C4-2B (cell line): ENCODE measurements at regions not wholly inside any gene's neighbourhood (a gene's known extent, or its start where the extent isn't known, plus 50 kb on each side); places are given as distances from the start of the nearest gene placed in this dataset.

ENCODE experiments used
- CTCF ChIP-seq: fragments of 450-650 bp; conservative IDR thresholded peaks from 2 replicates; pipeline ENCODE4 v1.5.1; 2017; ENCODE audit warnings: mild to moderate bottlenecking
- ZFX ChIP-seq: fragments of 450-650 bp; IDR thresholded peaks from 2 replicates; pipeline ENCODE4 v1.6.1; 2017

DNA sequence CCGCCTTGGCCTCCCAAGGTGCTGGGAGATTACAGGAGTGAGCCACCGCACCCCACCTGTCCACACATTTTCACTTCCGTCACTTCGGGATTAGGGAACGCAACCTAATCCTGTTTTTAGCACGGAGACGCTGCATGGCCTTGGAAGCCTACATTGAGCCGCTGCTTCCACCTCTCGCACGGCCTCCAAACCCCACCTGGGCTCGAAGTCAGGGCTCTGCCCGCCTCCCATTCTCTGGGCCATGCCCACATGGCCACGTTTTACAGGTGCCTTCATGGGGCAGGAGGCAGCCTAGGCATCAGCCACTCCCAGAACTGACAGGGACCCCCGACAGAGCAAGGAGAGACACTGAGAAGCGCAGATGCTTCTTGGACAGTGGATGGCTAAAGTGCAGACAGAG, 100.6 kb downstream of the OAT start:
- no peak for TF ChIP-seq CTCF
- TF ChIP-seq ZFX = no peak
